Motor neuron (in vitro differentiated cells): ENCODE measurements at regions not wholly inside any gene's neighbourhood (a gene's known extent, or its start where the extent isn't known, plus 50 kb on each side); places are given as distances from the start of the nearest gene placed in this dataset.
"Not testable (repeated sequence)": the region's sequence is repeated elsewhere in the genome, so short reads cannot be mapped to it uniquely, and the experiment has no call there.

Source experiments
- ATAC-seq, 8 experiments: fragments of 200-7000 bp; cut with Tn5 transposase; replicated peaks in 6 of 8; 2 replicates each; pipeline ENCODE4 v1.8.0; 2021; ENCODE audit warnings: mild to moderate bottlenecking in 8 of 8, moderate library complexity in 8 of 8
- H3K27ac ChIP-seq, 2 donors: fragments of 250-450 bp; sonication (Bioruptor Pico); 2 replicates each; pipeline ENCODE4 v1.9.0; 2021; ENCODE audit warnings: antibody characterized with exemption in 2 of 2, mild to moderate bottlenecking in 2 of 2, moderate library complexity in 1 of 2
- H3K4me1 ChIP-seq, 2 donors: fragments of 250-450 bp; sonication (Bioruptor Pico); replicated peaks in 1 of 2; 2 replicates each; pipeline ENCODE4 v1.6.1; 2021; ENCODE audit warnings: antibody characterized with exemption in 2 of 2, mild to moderate bottlenecking in 2 of 2, moderate library complexity in 1 of 2
- H3K4me3 ChIP-seq, 5 donors: fragments of 250-450 bp; sonication (Bioruptor Pico); 2 replicates each; pipeline ENCODE4 v1.9.0; 2021; ENCODE audit warnings: antibody characterized with exemption in 5 of 5, mild to moderate bottlenecking in 5 of 5, moderate library complexity in 4 of 5
- WGBS, 10 experiments: fragments of 450-650 bp; shearing (Covaris generic); methylation state at CpG; one replicate each; pipeline ENCODE4 v1.0.0; 2022; 5-methylcytosine and 5-hydroxymethylcytosine counted together
- in situ Hi-C, 9 experiments: fragments of 400-800 bp; cut with MboI; loops; one replicate each; pipeline ENCODE4 v1.15.0; 2021; ENCODE audit warnings: low sequenced_read_pairs in 9 of 9, low pct_unique_long_range_greater_than_20kb in 2 of 9; ENCODE audit not compliant: unreplicated experiment in 9 of 9

GRCh38 chr9:19649336-19650041 is 139.3 kb downstream of the SLC24A2 start:
- Histone ChIP-seq H3K27ac (no peak overlapping the region), H3K4me3 (no peak overlapping the region), H3K4me1 (peaks cover 8 to 17% of the 10 kb centered on the region in 2 donors)
- 20 to 94% (median 69%) methylated on average over 1 to 4 of the region's 4 CpGs for WGBS, 10 experiments
- no peak for ATAC-seq
- in situ Hi-C loops: no loop called here

- Histone ChIP-seq H3K4me3 (no peak overlapping the region), H3K4me1 (peaks cover 8 to 17% of the 10 kb centered on the region in 2 donors), H3K27ac (no peak overlapping the region)
- no peak for ATAC-seq
- in situ Hi-C loops: no loop called here
- WGBS, 10 experiments: 10 to 81% (median 62%) methylated on average over 2 of the region's 2 CpGs; no CpG with 5 or more reads in 2 of the 10 experiments
These were observed 140.2 kb downstream of the SLC24A2 start for GRCh38 chr9:19648672-19649071.

- no peak overlapping the region for H3K27ac ChIP-seq
- in situ Hi-C loops: no loop called here
- no peak for ATAC-seq
These were observed 145.0 kb downstream of the SLC24A2 start for GRCh38 chr9:19643875-19644274.

GRCh38 chr9:19642256-19642655 is 146.6 kb downstream of the SLC24A2 start:
- in situ Hi-C loops: no loop called here
- no peak overlapping the region for H3K27ac ChIP-seq

More at GRCh38 chr9:19643875-19644274, 145.0 kb downstream of the SLC24A2 start:
- Histone ChIP-seq H3K4me3 (no peak overlapping the region), H3K4me1 (no peaks in the 10 kb centered on the region)

GRCh38 chr9:19641046-19641445 is 147.8 kb downstream of the SLC24A2 start:
- WGBS, 10 experiments: 0 to 100% (median 55%) methylated on average over 1 to 2 of the region's 2 CpGs; no CpG with 5 or more reads in 2 of the 10 experiments
- peaks cover 0 to 2% of the 10 kb centered on the region in 2 donors for H3K4me1 ChIP-seq
- no peak overlapping the region for H3K4me3 ChIP-seq
- in situ Hi-C loops: no loop called here
- no peak for ATAC-seq
- H3K27ac ChIP-seq: no peak overlapping the region

More at GRCh38 chr9:19642256-19642655, 146.6 kb downstream of the SLC24A2 start:
- no peak overlapping the region for H3K4me3 ChIP-seq
- peaks cover 0 to 2% of the 10 kb centered on the region in 2 donors for H3K4me1 ChIP-seq
- ATAC-seq: peak in 6 of 8 experiments; percentile 40 to 93 (median 76)
- 0 to 100% (median 100%) methylated on average over 1 to 2 of the region's 2 CpGs; no CpG with 5 or more reads in 4 of the 10 experiments for WGBS, 10 experiments

- H3K4me1 ChIP-seq: peaks cover 0 to 2% of the 10 kb centered on the region in 2 donors
- H3K27ac ChIP-seq: no peak overlapping the region
- ATAC-seq: no peak
- in situ Hi-C loops: no loop called here
- H3K4me3 ChIP-seq: no peak overlapping the region
These were observed 148.8 kb downstream of the SLC24A2 start for GRCh38 chr9:19640014-19640413.

- 17 to 100% (median 83%) methylated on average over 2 to 5 of the region's 5 CpGs; no CpG with 5 or more reads in 1 of the 10 experiments for WGBS, 10 experiments
- no peak for ATAC-seq
- in situ Hi-C loops: no loop called here
- Histone ChIP-seq H3K4me3 (no peak overlapping the region), H3K4me1 (peaks cover 0 to 2% of the 10 kb centered on the region in 2 donors), H3K27ac (no peak overlapping the region)
These were observed 151.8 kb downstream of the SLC24A2 start for GRCh38 chr9:19637084-19637483.

GRCh38 chr9:19634881-19635280 is 154.0 kb downstream of the SLC24A2 start:
- no peak overlapping the region for H3K27ac ChIP-seq
- no peak overlapping the region for H3K4me3 ChIP-seq
- WGBS, 10 experiments: 0 to 100% (median 89%) methylated on average over 1 to 2 of the region's 2 CpGs
- in situ Hi-C loops: no loop called here
- H3K4me1 ChIP-seq: peaks cover 6 to 10% of the 10 kb centered on the region in 2 donors
- ATAC-seq: no peak

GRCh38 chr9:19631181-19631580 is 157.7 kb downstream of the SLC24A2 start:
- in situ Hi-C loops: no loop called here
- Histone ChIP-seq H3K4me3 (no peak overlapping the region), H3K4me1 (peaks cover 10 to 21% of the 10 kb centered on the region in 2 donors), H3K27ac (no peak overlapping the region)
- peak in 1 of 8 experiments; percentile 29 for ATAC-seq
- WGBS, 10 experiments: 19 to 100% (median 81%) methylated on average over 1 to 3 of the region's 3 CpGs; no CpG with 5 or more reads in 4 of the 10 experiments

GRCh38 chr9:19630760-19631159 is 158.1 kb downstream of the SLC24A2 start:
- H3K4me3 ChIP-seq: no peak overlapping the region
- in situ Hi-C loops: no loop called here
- whole genome bisulfite sequencing, 10 experiments: 3 to 89% (median 66%) methylated on average over 1 to 4 of the region's 4 CpGs; no CpG with 5 or more reads in 1 of the 10 experiments
- H3K27ac ChIP-seq: no peak overlapping the region
- peaks cover 10 to 21% of the 10 kb centered on the region in 2 donors for H3K4me1 ChIP-seq
- ATAC-seq: no peak

GRCh38 chr9:19629488-19629887 is 159.3 kb downstream of the SLC24A2 start:
- no peak overlapping the region for H3K27ac ChIP-seq
- in situ Hi-C loops: no loop called here
- peaks cover 10 to 27% of the 10 kb centered on the region in 2 donors for H3K4me1 ChIP-seq
- ATAC-seq: peak in 5 of 8 experiments; percentile 43 to 97 (median 94)
- WGBS, 10 experiments: 0 to 57% (median 12%) methylated on average over 1 to 3 of the region's 3 CpGs; no CpG with 5 or more reads in 1 of the 10 experiments
- no peak overlapping the region for H3K4me3 ChIP-seq

- in situ Hi-C loops, H3K27ac ChIP-seq, H3K4me3 ChIP-seq, ATAC-seq: not testable (repeated sequence)
- WGBS, 10 experiments: 38 to 100% (median 89%) methylated on average over 1 of the region's 1 CpG; no CpG with 5 or more reads in 3 of the 10 experiments
- H3K4me1 ChIP-seq: peaks cover 10 to 28% of the 10 kb centered on the region in 2 donors
These were observed 163.4 kb downstream of the SLC24A2 start for GRCh38 chr9:19625426-19625825.

GRCh38 chr9:19624519-19624918 is 164.3 kb downstream of the SLC24A2 start:
- in situ Hi-C loops: no loop called here
- Histone ChIP-seq H3K4me3 (no peak overlapping the region), H3K4me1 (peaks cover 9 to 23% of the 10 kb centered on the region in 2 donors), H3K27ac (no peak overlapping the region)
- peak in 4 of 8 experiments; percentile 12 to 55 (median 28) for ATAC-seq
- 13 to 91% (median 53%) methylated on average over 2 to 3 of the region's 3 CpGs for WGBS, 10 experiments

- no peak overlapping the region for H3K27ac ChIP-seq
- H3K4me3 ChIP-seq: no peak overlapping the region
- peaks cover 9 to 17% of the 10 kb centered on the region in 2 donors for H3K4me1 ChIP-seq
- in situ Hi-C loops: no loop called here
- ATAC-seq: peak in 5 of 8 experiments; percentile 93 to 99 (median 98)
- 8 to 100% (median 45%) methylated on average over 1 to 4 of the region's 4 CpGs; no CpG with 5 or more reads in 1 of the 10 experiments for WGBS, 10 experiments
These were observed 164.9 kb downstream of the SLC24A2 start for GRCh38 chr9:19623941-19624340.
